ENCODE measurements at regions not wholly inside any gene's neighbourhood (a gene's known extent, or its start where the extent isn't known, plus 50 kb on each side); places are given as distances from the start of the nearest gene placed in this dataset.
A peak's percentile ranks its signal among the peaks of the same experiment; 100 is the strongest.

GRCh38 chr6:56862415-56863175 is 92.3 kb upstream of the BEND6 start:
- no peak for DNase-seq

- no peak for DNase-seq
Measured at GRCh38 chr6:56860475-56860874, 94.4 kb upstream of the BEND6 start.

- no peak for DNase-seq
Measured at GRCh38 chr6:56856036-56856580, 98.8 kb upstream of the BEND6 start.

- no peak for DNase-seq
Measured at GRCh38 chr6:56854086-56854485, 100.8 kb upstream of the BEND6 start.

- no peak for DNase-seq
Measured at GRCh38 chr6:56853541-56853940, 101.4 kb upstream of the BEND6 start.

- no peak for DNase-seq
Measured at GRCh38 chr6:56852260-56853010, 102.5 kb upstream of the BEND6 start.

- DNase-seq = peak; percentile 6
Measured at GRCh38 chr6:56851541-56852259, 103.2 kb upstream of the BEND6 start.

- no peak for DNase-seq
Measured at GRCh38 chr6:56851074-56851473, 103.8 kb upstream of the BEND6 start.

- DNase-seq = no peak
Measured at GRCh38 chr6:56850626-56851025, 104.3 kb upstream of the BEND6 start.

- no peak for DNase-seq
Measured at GRCh38 chr6:56849896-56850295, 105.0 kb upstream of the BEND6 start.

- DNase-seq = no peak
Measured at GRCh38 chr6:56848105-56848504, 106.8 kb upstream of the BEND6 start.

- no peak for DNase-seq
Measured at GRCh38 chr6:56845032-56845431, 109.9 kb upstream of the BEND6 start.

- DNase-seq = no peak
Measured at GRCh38 chr6:56843476-56844349, 111.2 kb upstream of the BEND6 start.

GRCh38 chr6:56842686-56843475 is 112.0 kb upstream of the BEND6 start:
- no peak for DNase-seq

- DNase-seq = no peak
Measured at GRCh38 chr6:56841751-56842150, 113.2 kb upstream of the BEND6 start.

- no peak for DNase-seq
Measured at GRCh38 chr6:56841381-56841749, 113.5 kb upstream of the BEND6 start.

GRCh38 chr6:56840467-56841380 is 114.2 kb upstream of the BEND6 start:
- no peak for DNase-seq

GRCh38 chr6:56839533-56840183 is 115.2 kb upstream of the BEND6 start:
- DNase-seq = no peak

- DNase-seq = no peak
Measured at GRCh38 chr6:56838965-56839364, 115.9 kb upstream of the BEND6 start.

GRCh38 chr6:56838016-56838555 is 116.8 kb upstream of the BEND6 start:
- DNase-seq = no peak

All from NCI-H2029 treated with DMSO at 0.1 percent for 48 hours (cell line).